Keratinocyte (primary cell): ENCODE measurements at regions not wholly inside any gene's neighbourhood (a gene's known extent, or its start where the extent isn't known, plus 50 kb on each side); places are given as distances from the start of the nearest gene placed in this dataset.

Experiments
- EZH2 ChIP-seq: IDR thresholded peaks from one replicate; pipeline ENCODE4 v1.6.1; 2012; ENCODE audit warnings: inconsistent platforms, mild to moderate bottlenecking, low read length, moderate library complexity
- TF ChIP-seq, protein P1 (sequence below), 3 experiments: IDR thresholded peaks in 1 of 3; conservative IDR thresholded peaks in 1 of 3; optimal IDR thresholded peaks in 1 of 3; 2 replicates in 2 of 3; 3 replicates in 1 of 3; pipeline versions ENCODE3 to v1.5.1; 2011; ENCODE audit warnings: low read length in 3 of 3, mild to moderate bottlenecking in 3 of 3, moderate library complexity in 2 of 3, control low read depth in 1 of 3, inconsistent platforms in 1 of 3; ENCODE audit not compliant: insufficient read depth in 2 of 3; ENCODE audit errors: extremely low read depth in 1 of 3

DNA sequence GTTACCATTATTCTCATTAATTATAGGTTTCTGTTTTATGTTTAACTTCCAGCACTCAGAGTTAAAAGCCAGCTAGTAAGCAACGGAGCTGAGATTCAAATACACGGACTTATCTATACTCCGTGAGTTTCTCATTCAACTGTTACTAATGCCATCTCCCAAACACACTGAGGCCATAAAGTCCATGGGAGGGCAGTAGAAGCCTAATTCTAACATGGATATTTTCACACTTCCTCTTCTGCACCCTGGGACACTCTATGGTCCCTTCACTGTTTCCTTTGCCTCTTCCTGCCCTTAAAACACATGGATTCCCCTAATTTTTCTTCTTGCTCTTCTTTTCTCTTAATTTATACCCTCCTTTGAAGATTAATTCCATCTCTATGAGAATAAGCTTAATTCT, 245.0 kb downstream of the KLF13 start:
- TF ChIP-seq, protein P1, sequence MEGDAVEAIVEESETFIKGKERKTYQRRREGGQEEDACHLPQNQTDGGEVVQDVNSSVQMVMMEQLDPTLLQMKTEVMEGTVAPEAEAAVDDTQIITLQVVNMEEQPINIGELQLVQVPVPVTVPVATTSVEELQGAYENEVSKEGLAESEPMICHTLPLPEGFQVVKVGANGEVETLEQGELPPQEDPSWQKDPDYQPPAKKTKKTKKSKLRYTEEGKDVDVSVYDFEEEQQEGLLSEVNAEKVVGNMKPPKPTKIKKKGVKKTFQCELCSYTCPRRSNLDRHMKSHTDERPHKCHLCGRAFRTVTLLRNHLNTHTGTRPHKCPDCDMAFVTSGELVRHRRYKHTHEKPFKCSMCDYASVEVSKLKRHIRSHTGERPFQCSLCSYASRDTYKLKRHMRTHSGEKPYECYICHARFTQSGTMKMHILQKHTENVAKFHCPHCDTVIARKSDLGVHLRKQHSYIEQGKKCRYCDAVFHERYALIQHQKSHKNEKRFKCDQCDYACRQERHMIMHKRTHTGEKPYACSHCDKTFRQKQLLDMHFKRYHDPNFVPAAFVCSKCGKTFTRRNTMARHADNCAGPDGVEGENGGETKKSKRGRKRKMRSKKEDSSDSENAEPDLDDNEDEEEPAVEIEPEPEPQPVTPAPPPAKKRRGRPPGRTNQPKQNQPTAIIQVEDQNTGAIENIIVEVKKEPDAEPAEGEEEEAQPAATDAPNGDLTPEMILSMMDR (optimal IDR thresholded peaks at IDR 0.05 in 1 of 3, IDR thresholded peaks at IDR 0.05 in 1 of 3, conservative IDR thresholded peaks at IDR 0.05 in 1 of 3; ENCODE audit: extremely low read depth in 1 of 3, insufficient read depth in 2 of 3, low read length in 3 of 3), result peak; percentile 14 to 45 (median 34)
- TF ChIP-seq EZH2, result no peak
